Inflammatory macrophage treated with lipopolysaccharide for 1 hour (primary cell): ENCODE measurements at regions not wholly inside any gene's neighbourhood (a gene's known extent, or its start where the extent isn't known, plus 50 kb on each side); places are given as distances from the start of the nearest gene placed in this dataset.

Experiments used
- DNase-seq, 2 donors: peaks; one replicate each; pipeline ENCODE4 v3.0.0-alpha.2; 2020 to 2022

GRCh38 chr13:22563272-22563671 is 617.5 kb upstream of the SGCG start:
- DNase-seq = no peak

GRCh38 chr13:22569811-22570210 is 611.0 kb upstream of the SGCG start:
- no peak for DNase-seq

- DNase-seq = no peak
Observed at GRCh38 chr13:22589880-22590279, 590.9 kb upstream of the SGCG start.

GRCh38 chr13:22592515-22592914 is 588.3 kb upstream of the SGCG start:
- no peak for DNase-seq

- no peak for DNase-seq
Observed at GRCh38 chr13:22594041-22594440, 586.7 kb upstream of the SGCG start.

GRCh38 chr13:22596171-22596863 is 584.5 kb upstream of the SGCG start:
- DNase-seq = no peak

GRCh38 chr13:22599156-22599555 is 581.6 kb upstream of the SGCG start:
- DNase-seq = no peak

- DNase-seq = no peak
Observed at GRCh38 chr13:22618002-22618401, 562.8 kb upstream of the SGCG start.

- DNase-seq = no peak
Observed at GRCh38 chr13:22625691-22626090, 555.1 kb upstream of the SGCG start.

- DNase-seq = no peak
Observed at GRCh38 chr13:22629374-22629773, 551.4 kb upstream of the SGCG start.

- DNase-seq = no peak
Observed at GRCh38 chr13:22642088-22642487, 538.7 kb upstream of the SGCG start.

- no peak for DNase-seq
Observed at GRCh38 chr13:22644941-22645340, 535.8 kb upstream of the SGCG start.

- no peak for DNase-seq
Observed at GRCh38 chr13:22647156-22647850, 533.5 kb upstream of the SGCG start.

GRCh38 chr13:22648320-22648801 is 532.4 kb upstream of the SGCG start:
- no peak for DNase-seq

- no peak for DNase-seq
Observed at GRCh38 chr13:22652796-22653195, 528.0 kb upstream of the SGCG start.

- no peak for DNase-seq
Observed at GRCh38 chr13:22653866-22654265, 526.9 kb upstream of the SGCG start.

GRCh38 chr13:22655106-22655852 is 525.5 kb upstream of the SGCG start:
- no peak for DNase-seq

GRCh38 chr13:22662771-22663170 is 518.0 kb upstream of the SGCG start:
- DNase-seq = no peak

- DNase-seq = no peak
Observed at GRCh38 chr13:22665506-22665905, 515.3 kb upstream of the SGCG start.

- DNase-seq = no peak
Observed at GRCh38 chr13:22690756-22691155, 490.0 kb upstream of the SGCG start.

GRCh38 chr13:22693691-22694090 is 487.1 kb upstream of the SGCG start:
- DNase-seq = no peak

GRCh38 chr13:22696433-22696832 is 484.3 kb upstream of the SGCG start:
- DNase-seq = no peak

- no peak for DNase-seq
Observed at GRCh38 chr13:22698467-22698866, 482.3 kb upstream of the SGCG start.
